Uterus (tissue), 3 donors: ENCODE measurements at regions not wholly inside any gene's neighbourhood (a gene's known extent, or its start where the extent isn't known, plus 50 kb on each side); places are given as distances from the start of the nearest gene placed in this dataset.

Source experiments
- DNase-seq, 2 donors: peaks; one replicate each; pipeline ENCODE4 v3.0.0-alpha.2; 2019 to 2020
- H3K27ac ChIP-seq, 2 donors: fragments of 200-600 bp; sonication (generic); 1 replicate in 1 of 2; 2 replicates in 1 of 2; pipeline ENCODE4 v1.5.1; 2016 to 2018
- H3K27me3 ChIP-seq, 2 donors: fragments of 200-600 bp; sonication (generic); one replicate each; pipeline ENCODE4 v1.5.1; 2018 to 2019; ENCODE audit warnings: control low read depth in 1 of 2
- H3K36me3 ChIP-seq, 2 donors: fragments of 200-600 bp; sonication (generic); one replicate each; pipeline ENCODE4 v1.5.1; 2019; ENCODE audit warnings: control low read depth in 1 of 2
- H3K4me1 ChIP-seq, 2 donors: fragments of 200-600 bp; sonication (generic); one replicate each; pipeline ENCODE4 v1.5.1; 2018 to 2019; ENCODE audit warnings: control low read depth in 1 of 2
- H3K4me3 ChIP-seq, 2 donors: fragments of 200-600 bp; sonication (generic); 1 replicate in 1 of 2; 2 replicates in 1 of 2; pipeline ENCODE4 v1.5.1; 2018 to 2019; ENCODE audit warnings: mild to moderate bottlenecking in 1 of 2
- H3K9me3 ChIP-seq, 2 donors: fragments of 200-600 bp; sonication (generic); one replicate each; pipeline ENCODE4 v1.5.1; 2019; ENCODE audit warnings: control low read depth in 1 of 2
- CTCF ChIP-seq, 4 experiments: fragments of 200-600 bp in 2 of 4; fragments of 450-650 bp in 2 of 4; sonication (generic) in 2 of 4; IDR thresholded peaks; one replicate each; pipeline ENCODE4 v1.5.1; 2016 to 2019; ENCODE audit warnings: antibody characterized with exemption in 4 of 4, mild to moderate bottlenecking in 2 of 4, moderate library complexity in 1 of 4
- POLR2A ChIP-seq, 2 donors: fragments of 450-650 bp; IDR thresholded peaks; one replicate each; pipeline ENCODE4 v1.6.1; 2016; ENCODE audit warnings: antibody characterized with exemption in 2 of 2, mild to moderate bottlenecking in 1 of 2, moderate library complexity in 1 of 2
- intact Hi-C: fragments of 100-400 bp; cut with DNase I; formaldehyde crosslinking; loops from one replicate; pipeline ENCODE4 v1.15.1; 2023; ENCODE audit warnings: low total_unique reads
- donor health status: DM: yes; HTN: yes; CAD: no.

GRCh38 chr22:49090853-49091135, 736.9 kb downstream of the BRD1 start:
- Histone ChIP-seq H3K4me3 (no peak overlapping the region), H3K36me3 (no peaks in the 10 kb centered on the region), H3K4me1 (no peaks in the 10 kb centered on the region), H3K27me3 (no peaks in the 10 kb centered on the region), H3K27ac (no peak overlapping the region), H3K9me3 (no peaks in the 10 kb centered on the region)
- no peak for DNase-seq
- no peak for TF ChIP-seq POLR2A (IDR thresholded peaks at IDR 0.05)
- TF ChIP-seq CTCF (IDR thresholded peaks at IDR 0.05) = no peak
- intact Hi-C loops = no loop called here

- no peaks in the 10 kb centered on the region for H3K9me3 ChIP-seq
- TF ChIP-seq CTCF (IDR thresholded peaks at IDR 0.05) (no peak), POLR2A (IDR thresholded peaks at IDR 0.05) (no peak)
- H3K4me3 ChIP-seq = no peak overlapping the region
- H3K27me3 ChIP-seq = no peaks in the 10 kb centered on the region
- intact Hi-C loops = no loop called here
- no peak for DNase-seq
- no peaks in the 10 kb centered on the region for H3K36me3 ChIP-seq
- no peak overlapping the region for H3K27ac ChIP-seq
- no peaks in the 10 kb centered on the region for H3K4me1 ChIP-seq
Measured at GRCh38 chr22:49090061-49090852, 737.4 kb downstream of the BRD1 start.

- Histone ChIP-seq H3K4me3 (no peak overlapping the region), H3K4me1 (no peaks in the 10 kb centered on the region), H3K27me3 (no peaks in the 10 kb centered on the region), H3K9me3 (no peaks in the 10 kb centered on the region), H3K36me3 (no peaks in the 10 kb centered on the region), H3K27ac (no peak overlapping the region)
- DNase-seq = no peak
- no peak for TF ChIP-seq CTCF (IDR thresholded peaks at IDR 0.05)
- TF ChIP-seq POLR2A (IDR thresholded peaks at IDR 0.05) = no peak
- intact Hi-C loops = no loop called here
Measured at GRCh38 chr22:49088801-49089791, 738.6 kb downstream of the BRD1 start.

GRCh38 chr22:49087716-49088601, 739.7 kb downstream of the BRD1 start:
- intact Hi-C loops = no loop called here
- H3K36me3 ChIP-seq = no peaks in the 10 kb centered on the region
- no peak overlapping the region for H3K27ac ChIP-seq
- no peaks in the 10 kb centered on the region for H3K4me1 ChIP-seq
- H3K27me3 ChIP-seq = no peaks in the 10 kb centered on the region
- no peak overlapping the region for H3K4me3 ChIP-seq
- no peak for DNase-seq
- no peak for TF ChIP-seq CTCF (IDR thresholded peaks at IDR 0.05)
- no peak for TF ChIP-seq POLR2A (IDR thresholded peaks at IDR 0.05)
- no peaks in the 10 kb centered on the region for H3K9me3 ChIP-seq
